ENCODE measurements at regions not wholly inside any gene's neighbourhood (a gene's known extent, or its start where the extent isn't known, plus 50 kb on each side); places are given as distances from the start of the nearest gene placed in this dataset.

GRCh38 chr2:120545521-120546047 is 190.1 kb upstream of the GLI2 start:
- no peak for DNase-seq (ENCODE audit: extremely low read depth, low read depth)
- TF ChIP-seq CTCF (IDR thresholded peaks at IDR 0.05; ENCODE audit: low read depth, low read length, missing control alignments), result no peak
- H3K4me3 ChIP-seq (replicated peaks; ENCODE audit: low read depth, low read length), result 0 out of 2 replicates have a peak overlapping the region, but pooled peaks have one; percentile 1

- peak; percentile 56 for DNase-seq (ENCODE audit: extremely low read depth, low read depth)
- TF ChIP-seq CTCF (IDR thresholded peaks at IDR 0.05; ENCODE audit: low read depth, low read length, missing control alignments), result no peak
- H3K4me3 ChIP-seq (replicated peaks; ENCODE audit: low read depth, low read length), result 0 out of 2 replicates have a peak overlapping the region, but pooled peaks have one; percentile 1
Measured at GRCh38 chr2:120546048-120546864, 189.4 kb upstream of the GLI2 start.

- no peak for TF ChIP-seq CTCF (IDR thresholded peaks at IDR 0.05; ENCODE audit: low read depth, low read length, missing control alignments)
- no peak overlapping the region for H3K4me3 ChIP-seq (replicated peaks; ENCODE audit: low read depth, low read length)
- no peak for DNase-seq (ENCODE audit: extremely low read depth, low read depth)
Measured at GRCh38 chr2:120546865-120547390, 188.7 kb upstream of the GLI2 start.

GRCh38 chr2:120547662-120548061 is 188.0 kb upstream of the GLI2 start:
- H3K4me3 ChIP-seq (replicated peaks; ENCODE audit: low read depth, low read length), result no peak overlapping the region
- DNase-seq (ENCODE audit: extremely low read depth, low read depth), result no peak
- TF ChIP-seq CTCF (IDR thresholded peaks at IDR 0.05; ENCODE audit: low read depth, low read length, missing control alignments), result no peak

GRCh38 chr2:120548627-120549608 is 186.8 kb upstream of the GLI2 start:
- DNase-seq (ENCODE audit: extremely low read depth, low read depth), result no peak
- H3K4me3 ChIP-seq (replicated peaks; ENCODE audit: low read depth, low read length), result no peak overlapping the region
- no peak for TF ChIP-seq CTCF (IDR thresholded peaks at IDR 0.05; ENCODE audit: low read depth, low read length, missing control alignments)

- TF ChIP-seq CTCF (IDR thresholded peaks at IDR 0.05; ENCODE audit: low read depth, low read length, missing control alignments), result no peak
- no peak for DNase-seq (ENCODE audit: extremely low read depth, low read depth)
- no peak overlapping the region for H3K4me3 ChIP-seq (replicated peaks; ENCODE audit: low read depth, low read length)
Measured at GRCh38 chr2:120549841-120550240, 185.8 kb upstream of the GLI2 start.

Data from HFF-Myc (cell line).